ENCODE measurements at regions not wholly inside any gene's neighbourhood (a gene's known extent, or its start where the extent isn't known, plus 50 kb on each side); places are given as distances from the start of the nearest gene placed in this dataset.

GRCh38 chr4:115323106-115323707 is 209.8 kb upstream of the NDST4 start:
- DNase-seq, result peak; percentile 18

DNA sequence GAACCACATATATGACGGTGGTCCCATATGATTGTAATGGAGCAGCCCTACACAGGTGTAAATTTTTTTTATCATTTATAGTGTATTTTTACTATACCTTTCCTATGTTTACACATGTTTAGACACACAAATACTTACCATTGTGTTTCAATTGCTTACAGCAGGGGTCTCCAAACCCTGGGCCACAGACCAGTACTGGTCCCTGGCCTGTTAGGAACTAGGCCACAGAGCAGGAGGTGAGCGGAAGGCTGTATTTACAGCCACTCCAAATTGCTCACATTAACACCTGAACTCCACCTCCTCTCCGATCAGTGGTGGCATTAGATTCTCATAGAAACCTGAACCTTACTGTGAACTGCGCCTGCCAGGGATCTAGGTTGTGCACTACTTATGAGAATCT is 201.8 kb upstream of the NDST4 start:
- no peak for DNase-seq

GRCh38 chr4:115310641-115311040 is 197.2 kb upstream of the NDST4 start:
- peak; percentile 2 for DNase-seq

GRCh38 chr4:115294717-115295116 is 181.3 kb upstream of the NDST4 start:
- DNase-seq, result no peak

DNA sequence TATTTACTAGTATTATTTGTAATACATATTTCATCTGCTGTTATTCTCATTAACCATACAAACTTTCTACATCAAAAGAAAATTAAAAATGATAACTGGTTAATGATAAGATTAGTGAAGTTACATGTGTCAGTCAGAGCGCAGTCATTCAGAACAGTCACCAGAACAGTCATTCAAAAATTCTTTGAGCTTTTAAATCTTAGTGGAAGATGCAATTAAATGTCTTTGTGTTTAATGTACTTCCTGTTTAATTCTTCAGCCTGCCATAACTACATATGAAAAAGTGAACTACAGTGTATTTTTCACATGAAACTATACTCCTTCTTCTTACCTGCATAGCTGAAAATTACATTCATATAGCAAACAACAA is 179.7 kb upstream of the NDST4 start:
- DNase-seq, result no peak

DNA sequence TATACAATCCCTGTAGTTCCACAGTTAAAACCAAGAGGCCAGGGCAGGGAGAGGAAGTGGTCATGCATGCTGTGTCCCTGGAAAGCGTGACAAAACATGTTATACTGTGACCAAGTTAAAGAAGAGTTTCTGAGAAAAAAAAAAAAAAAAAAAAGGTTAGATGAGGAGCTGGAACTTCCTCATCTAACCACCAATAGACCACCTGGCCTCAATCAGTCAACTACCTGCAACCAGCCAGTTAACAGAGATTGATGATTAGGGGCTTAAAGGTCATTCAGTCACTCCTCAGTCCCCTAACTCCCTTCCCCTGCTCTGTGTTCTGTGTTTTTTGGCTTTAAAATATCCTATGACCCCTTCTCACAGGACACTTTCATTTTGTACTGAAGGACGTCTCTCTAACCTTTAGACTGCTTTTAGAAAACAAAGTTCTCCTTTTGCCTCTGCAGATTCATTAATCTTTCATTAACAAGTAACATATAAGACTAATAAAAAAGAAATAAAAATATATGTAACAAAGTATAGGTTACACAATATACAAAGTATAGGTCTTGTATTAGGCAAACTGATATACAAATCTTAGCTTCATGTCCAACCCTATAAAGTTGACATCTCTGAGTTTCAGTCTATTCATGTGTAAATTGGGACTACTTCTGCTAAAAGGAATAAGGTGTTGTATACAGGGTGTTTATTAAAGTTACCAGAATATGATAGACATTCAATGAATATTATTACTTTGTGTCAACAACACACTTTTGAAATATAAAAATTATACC is 179.1 kb upstream of the NDST4 start:
- DNase-seq, result peak; percentile 10

- peak; percentile 14 for DNase-seq
These were observed 174.0 kb upstream of the NDST4 start for GRCh38 chr4:115287426-115287825.

DNA sequence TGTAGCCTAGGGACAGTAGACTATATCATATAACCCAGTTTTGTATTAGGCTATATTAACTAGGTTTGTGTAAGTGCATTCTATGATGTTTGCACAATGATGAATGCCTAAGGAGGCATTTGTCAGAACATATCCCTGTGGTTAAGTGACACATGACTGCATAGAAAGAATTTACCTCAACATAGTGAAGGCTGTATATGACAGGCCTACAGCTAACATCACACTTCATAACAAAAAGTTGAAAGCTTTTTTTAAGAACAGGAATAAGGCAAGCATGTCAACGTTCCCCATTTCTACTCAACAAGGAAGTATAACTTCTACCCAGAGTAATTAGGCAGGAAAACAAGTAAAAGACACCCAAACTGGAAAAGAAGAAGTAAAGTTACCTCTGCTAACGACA is 165.9 kb upstream of the NDST4 start:
- DNase-seq, result peak; percentile 9

- no peak for DNase-seq
These were observed 165.4 kb upstream of the NDST4 start for GRCh38 chr4:115278830-115279229.

DNA sequence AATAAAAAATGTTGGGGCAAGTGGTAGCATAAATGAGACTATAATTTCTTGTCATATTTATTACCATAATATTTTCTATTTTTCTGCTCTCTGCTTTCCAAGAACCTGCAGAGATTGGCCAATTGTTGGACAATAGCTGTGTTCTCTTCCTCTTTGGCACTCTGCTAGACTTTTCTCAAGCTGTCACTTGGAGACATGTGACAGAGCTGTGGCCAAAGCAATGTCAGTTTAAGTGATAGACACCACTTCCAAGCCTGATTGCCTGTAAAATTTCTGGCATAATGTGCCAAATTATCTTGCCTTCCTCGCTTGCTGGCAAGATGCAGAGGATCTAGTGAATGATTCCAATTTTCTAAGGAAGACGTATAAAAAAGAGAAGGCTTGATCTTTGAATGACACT is 162.2 kb upstream of the NDST4 start:
- no peak for DNase-seq

DNA sequence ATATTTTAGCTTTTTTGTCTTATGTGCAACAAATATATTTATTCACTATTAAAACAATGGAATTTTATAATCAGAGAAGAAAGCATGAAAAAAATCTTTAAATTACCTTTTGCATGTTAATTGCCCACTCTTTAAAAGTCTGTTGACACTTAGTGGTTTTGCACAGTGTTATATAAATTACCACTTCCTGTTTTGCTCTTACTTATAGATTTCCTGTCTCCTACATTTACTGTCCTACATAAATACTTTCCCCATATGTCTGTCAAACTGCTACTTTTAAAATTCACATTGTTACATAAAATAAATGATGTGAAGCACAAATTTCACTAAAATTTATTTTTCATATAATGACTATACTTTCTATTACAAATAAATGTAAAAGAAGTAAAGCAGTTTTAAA is 161.1 kb upstream of the NDST4 start:
- no peak for DNase-seq

DNA sequence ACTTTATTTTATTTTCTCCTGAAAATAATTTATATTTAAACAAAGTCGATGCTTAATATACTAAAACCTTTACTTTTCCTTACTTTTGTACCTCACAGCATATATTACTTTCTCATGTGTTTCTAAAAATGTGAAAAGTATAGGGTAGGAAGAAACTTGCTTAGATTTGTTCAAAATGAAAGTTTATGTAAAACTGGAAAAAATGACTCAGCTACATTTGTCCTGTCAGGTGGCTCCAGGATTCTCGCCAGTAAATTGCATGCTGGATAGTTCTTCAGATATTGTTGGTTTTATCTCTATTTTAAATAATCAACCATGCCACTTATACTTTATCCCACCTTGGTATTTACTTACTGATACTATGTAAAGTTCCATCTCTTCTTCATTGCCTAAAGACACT is 159.2 kb upstream of the NDST4 start:
- DNase-seq, result no peak

GRCh38 chr4:115272185-115272584 is 158.8 kb upstream of the NDST4 start:
- DNase-seq, result no peak

DNA sequence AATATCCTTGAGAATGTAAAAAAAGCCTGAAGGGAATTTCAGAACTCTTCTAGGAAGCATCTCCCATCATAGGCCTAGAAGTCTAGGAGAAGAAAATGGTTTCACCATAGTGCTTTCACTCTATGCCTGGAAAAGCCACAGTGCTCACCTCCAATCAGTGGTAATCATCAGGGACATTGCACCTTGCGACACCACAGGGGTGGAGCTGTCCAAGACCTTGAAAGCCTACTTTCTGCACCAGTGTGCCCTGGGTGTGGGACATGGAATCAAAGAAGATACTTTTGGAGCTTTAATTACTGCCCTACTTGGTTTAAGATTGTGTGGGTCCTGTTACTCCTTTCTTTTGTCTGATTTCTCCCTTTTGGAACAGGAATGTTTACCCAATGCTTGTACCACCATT is 146.8 kb upstream of the NDST4 start:
- no peak for DNase-seq

GRCh38 chr4:115259642-115260041 is 146.2 kb upstream of the NDST4 start:
- no peak for DNase-seq

GRCh38 chr4:115249808-115250207 is 136.4 kb upstream of the NDST4 start:
- DNase-seq, result no peak

- peak; percentile 13 for DNase-seq
These were observed 121.1 kb upstream of the NDST4 start for GRCh38 chr4:115234405-115235093.

- no peak for DNase-seq
These were observed 120.2 kb upstream of the NDST4 start for GRCh38 chr4:115233600-115233999.

GRCh38 chr4:115229873-115230272 is 116.5 kb upstream of the NDST4 start:
- DNase-seq, result no peak

DNA sequence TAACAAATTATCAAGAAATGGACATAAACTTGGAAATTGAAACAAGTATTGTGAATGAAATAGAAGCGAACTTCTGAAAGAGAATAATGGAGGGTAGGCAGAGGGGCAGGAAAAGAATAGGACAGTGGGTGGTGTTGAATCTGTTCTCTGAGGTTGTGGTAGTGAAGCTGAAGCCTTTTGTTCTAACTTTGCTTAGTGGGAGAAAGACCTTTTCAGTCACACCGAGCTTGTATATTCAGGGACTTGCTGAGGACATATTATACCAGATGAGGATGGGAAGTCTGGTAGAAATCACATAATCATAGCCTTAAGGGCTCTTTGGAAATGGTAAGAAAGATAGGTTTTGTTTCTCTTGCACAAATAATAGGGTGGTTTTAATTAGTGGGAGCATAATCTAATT is 115.4 kb upstream of the NDST4 start:
- DNase-seq, result no peak

DNA sequence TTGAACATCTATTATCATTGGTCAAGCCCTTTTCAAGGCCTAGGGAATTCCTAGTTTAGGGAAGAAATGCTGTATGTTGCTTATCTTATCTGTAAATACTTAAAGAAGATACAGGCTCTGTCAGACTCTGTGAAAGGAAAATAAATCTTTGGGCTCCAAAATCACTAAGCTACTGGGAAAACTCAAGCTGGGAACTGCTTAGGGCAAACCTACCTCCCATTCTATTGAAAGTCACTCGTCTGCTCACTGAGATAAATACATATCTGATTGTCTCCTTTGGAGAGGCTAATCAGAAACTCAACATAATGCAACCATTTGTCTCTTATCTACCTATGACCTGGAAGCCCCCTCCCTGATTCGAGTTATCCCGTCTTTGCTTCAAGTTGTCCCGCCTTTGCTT is 108.6 kb upstream of the NDST4 start:
- DNase-seq, result no peak

GRCh38 chr4:115219862-115220261 is 106.4 kb upstream of the NDST4 start:
- no peak for DNase-seq

DNA sequence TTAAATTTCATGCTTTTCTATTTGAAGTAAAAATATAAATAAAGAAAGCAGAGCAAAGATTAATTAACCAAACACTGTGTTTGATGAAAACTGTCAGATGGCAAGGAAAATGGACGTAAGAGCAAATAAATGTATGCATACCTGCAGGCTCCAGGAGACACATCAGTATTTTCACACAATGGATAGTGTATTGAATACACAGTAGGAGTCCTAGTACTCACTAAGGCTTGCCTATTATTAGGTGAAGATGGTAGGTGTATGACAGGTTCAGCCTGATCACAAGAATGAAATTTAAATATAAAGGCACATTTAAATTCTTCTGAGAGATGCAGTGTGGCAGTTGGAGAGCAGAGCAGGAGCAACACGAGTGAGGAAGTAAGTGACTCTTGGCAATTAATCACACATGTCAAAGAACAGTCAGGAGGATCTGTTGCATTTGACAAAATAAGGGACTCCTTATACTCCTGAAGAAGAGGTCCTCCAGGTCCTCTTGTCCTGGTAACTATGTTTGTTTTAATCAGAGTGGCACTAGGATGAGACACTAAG is 106.0 kb upstream of the NDST4 start:
- DNase-seq, result no peak
